Ovary (tissue), 3 donors: ENCODE measurements at regions not wholly inside any gene's neighbourhood (a gene's known extent, or its start where the extent isn't known, plus 50 kb on each side); places are given as distances from the start of the nearest gene placed in this dataset.

Experiments
- CTCF ChIP-seq, 3 donors: fragments of 450-650 bp in 2 of 3; fragments of 200-600 bp in 1 of 3; IDR thresholded peaks; one replicate each; pipeline versions ENCODE4 v1.5.1 to v1.8.0; 2016 to 2022; ENCODE audit warnings: antibody characterized with exemption in 3 of 3, mild to moderate bottlenecking in 1 of 3
- POLR2A ChIP-seq: fragments of 450-650 bp; IDR thresholded peaks from one replicate; pipeline ENCODE4 v1.6.1; 2017; ENCODE audit warnings: antibody characterized with exemption, mild to moderate bottlenecking, moderate library complexity
- donor health status: DM: no; HTN: no; CAD: no.

GRCh38 chr5:97496037-97496436, 313.0 kb upstream of the RIOK2 start:
- TF ChIP-seq CTCF (IDR thresholded peaks at IDR 0.05) (no peak), POLR2A (no peak)
